Esophagus squamous epithelium (tissue), 4 donors: ENCODE measurements at regions not wholly inside any gene's neighbourhood (a gene's known extent, or its start where the extent isn't known, plus 50 kb on each side); places are given as distances from the start of the nearest gene placed in this dataset.

Experiments used
- POLR2A ChIP-seq, 4 donors: fragments of 450-650 bp; IDR thresholded peaks; one replicate each; pipeline ENCODE4 v1.6.1; 2017; ENCODE audit warnings: antibody characterized with exemption in 4 of 4, mild to moderate bottlenecking in 4 of 4, moderate library complexity in 3 of 4
- TF ChIP-seq, protein P1 (sequence below), 6 experiments: fragments of 450-650 bp in 4 of 6; fragments of 200-600 bp in 2 of 6; sonication (generic) in 2 of 6; IDR thresholded peaks; one replicate each; pipeline ENCODE4 v1.5.1; 2016 to 2019; ENCODE audit warnings: antibody characterized with exemption in 6 of 6, mild to moderate bottlenecking in 4 of 6, moderate library complexity in 4 of 6

DNA sequence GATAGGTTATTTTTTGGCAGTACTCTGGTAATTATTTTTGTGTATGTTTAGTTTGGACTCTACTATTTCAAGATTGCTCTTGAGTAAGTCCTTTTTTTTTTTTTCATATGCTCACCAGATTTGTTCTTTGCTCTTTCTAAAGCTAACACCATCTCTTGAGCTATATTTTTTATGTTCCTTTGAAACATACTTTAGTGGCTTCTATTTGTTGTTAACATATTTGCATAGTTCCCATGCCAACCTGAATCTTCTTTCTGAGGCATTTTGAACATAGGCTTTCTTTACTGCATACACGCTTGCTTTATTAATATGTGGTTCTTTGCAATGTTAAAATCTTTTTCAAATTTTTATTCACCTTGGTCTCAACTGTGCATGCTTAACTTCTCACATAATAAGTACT lies 1644.9 kb downstream of the SUCLG1 start:
- TF ChIP-seq POLR2A (IDR thresholded peaks at IDR 0.05), result no peak
- TF ChIP-seq, protein P1, sequence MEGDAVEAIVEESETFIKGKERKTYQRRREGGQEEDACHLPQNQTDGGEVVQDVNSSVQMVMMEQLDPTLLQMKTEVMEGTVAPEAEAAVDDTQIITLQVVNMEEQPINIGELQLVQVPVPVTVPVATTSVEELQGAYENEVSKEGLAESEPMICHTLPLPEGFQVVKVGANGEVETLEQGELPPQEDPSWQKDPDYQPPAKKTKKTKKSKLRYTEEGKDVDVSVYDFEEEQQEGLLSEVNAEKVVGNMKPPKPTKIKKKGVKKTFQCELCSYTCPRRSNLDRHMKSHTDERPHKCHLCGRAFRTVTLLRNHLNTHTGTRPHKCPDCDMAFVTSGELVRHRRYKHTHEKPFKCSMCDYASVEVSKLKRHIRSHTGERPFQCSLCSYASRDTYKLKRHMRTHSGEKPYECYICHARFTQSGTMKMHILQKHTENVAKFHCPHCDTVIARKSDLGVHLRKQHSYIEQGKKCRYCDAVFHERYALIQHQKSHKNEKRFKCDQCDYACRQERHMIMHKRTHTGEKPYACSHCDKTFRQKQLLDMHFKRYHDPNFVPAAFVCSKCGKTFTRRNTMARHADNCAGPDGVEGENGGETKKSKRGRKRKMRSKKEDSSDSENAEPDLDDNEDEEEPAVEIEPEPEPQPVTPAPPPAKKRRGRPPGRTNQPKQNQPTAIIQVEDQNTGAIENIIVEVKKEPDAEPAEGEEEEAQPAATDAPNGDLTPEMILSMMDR (IDR thresholded peaks at IDR 0.05), result no peak
